ENCODE measurements at regions not wholly inside any gene's neighbourhood (a gene's known extent, or its start where the extent isn't known, plus 50 kb on each side); places are given as distances from the start of the nearest gene placed in this dataset.

GRCh38 chr2:82282111-82282882 is 1977.7 kb upstream of the LRRTM1 start:
- TF ChIP-seq CTCF (IDR thresholded peaks at IDR 0.05; ENCODE audit: insufficient read depth, low read length) = no peak
- no peak for DNase-seq (ENCODE audit: low read depth)
- H3K4me3 ChIP-seq (ENCODE audit: low read depth, low read length) = no peak overlapping the region

GRCh38 chr2:82279367-82279766 is 1974.8 kb upstream of the LRRTM1 start:
- no peak for DNase-seq (ENCODE audit: low read depth)
- no peak for TF ChIP-seq CTCF (IDR thresholded peaks at IDR 0.05; ENCODE audit: insufficient read depth, low read length)

GRCh38 chr2:82278416-82278815 is 1973.9 kb upstream of the LRRTM1 start:
- no peak overlapping the region for H3K4me3 ChIP-seq (ENCODE audit: low read depth, low read length)
- no peak for DNase-seq (ENCODE audit: low read depth)
- TF ChIP-seq CTCF (IDR thresholded peaks at IDR 0.05; ENCODE audit: insufficient read depth, low read length) = no peak

More at GRCh38 chr2:82279367-82279766, 1974.8 kb upstream of the LRRTM1 start:
- H3K4me3 ChIP-seq (ENCODE audit: low read depth, low read length) = no peak overlapping the region

DNA sequence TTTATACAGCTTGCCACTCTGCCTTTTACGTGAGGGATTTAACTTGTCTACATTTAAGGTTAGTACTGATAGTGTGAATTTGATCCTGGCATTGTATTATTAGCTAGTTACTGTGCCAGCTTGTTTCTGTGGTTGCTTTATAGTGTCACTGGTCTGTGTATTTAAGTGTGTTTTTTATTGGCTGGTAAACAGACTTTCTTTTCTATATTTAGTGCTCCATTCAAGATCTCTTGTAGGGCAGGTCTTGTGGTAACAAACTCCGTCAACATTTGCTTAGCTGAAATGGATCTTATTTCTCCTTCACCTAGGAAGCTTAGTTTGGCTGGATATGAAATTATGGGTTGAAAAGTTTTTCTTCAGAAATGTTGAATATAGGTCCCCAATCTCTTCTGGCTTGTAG is 1971.0 kb upstream of the LRRTM1 start:
- H3K4me3 ChIP-seq (ENCODE audit: low read depth, low read length) = no peak overlapping the region
- TF ChIP-seq CTCF (IDR thresholded peaks at IDR 0.05; ENCODE audit: insufficient read depth, low read length) = no peak
- no peak for DNase-seq (ENCODE audit: low read depth)

- no peak for DNase-seq (ENCODE audit: low read depth)
- no peak for TF ChIP-seq CTCF (IDR thresholded peaks at IDR 0.05; ENCODE audit: insufficient read depth, low read length)
- H3K4me3 ChIP-seq (ENCODE audit: low read depth, low read length) = no peak overlapping the region
Measured at GRCh38 chr2:82268446-82268845, 1963.9 kb upstream of the LRRTM1 start.

DNA sequence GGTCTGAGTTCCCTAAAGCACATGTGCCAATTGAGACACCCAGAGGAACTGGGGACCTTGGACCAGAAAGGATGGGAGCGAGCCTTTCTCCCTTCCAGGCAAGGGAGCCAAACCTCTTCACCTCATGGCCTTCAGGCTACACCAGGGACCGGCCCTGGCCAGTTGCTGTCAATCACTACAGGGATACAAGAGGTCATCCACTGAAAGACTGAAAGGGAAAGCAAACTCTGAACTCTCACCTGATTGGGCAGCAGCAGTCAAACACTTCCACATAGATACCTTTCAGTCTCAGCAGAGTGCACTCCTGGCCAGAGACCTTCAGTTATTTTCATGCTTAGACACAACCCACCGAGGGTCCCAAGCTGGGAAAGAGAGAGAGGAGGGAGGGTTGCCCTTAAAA is 1956.0 kb upstream of the LRRTM1 start:
- H3K4me3 ChIP-seq (ENCODE audit: low read depth, low read length) = no peak overlapping the region
- DNase-seq (ENCODE audit: low read depth) = no peak
- TF ChIP-seq CTCF (IDR thresholded peaks at IDR 0.05; ENCODE audit: insufficient read depth, low read length) = no peak

- no peak overlapping the region for H3K4me3 ChIP-seq (ENCODE audit: low read depth, low read length)
- TF ChIP-seq CTCF (IDR thresholded peaks at IDR 0.05; ENCODE audit: insufficient read depth, low read length) = no peak
- no peak for DNase-seq (ENCODE audit: low read depth)
Measured at GRCh38 chr2:82259551-82259950, 1955.0 kb upstream of the LRRTM1 start.

Data from fibroblast of the aortic adventitia (primary cell).